GM23248 (cell line): ENCODE measurements at regions not wholly inside any gene's neighbourhood (a gene's known extent, or its start where the extent isn't known, plus 50 kb on each side); places are given as distances from the start of the nearest gene placed in this dataset.

ENCODE experiments used
- DNase-seq: peaks from one replicate; pipeline ENCODE4 v3.0.0-alpha.2; 2015
- H2AFZ ChIP-seq: fragments of 200-600 bp; sonication (generic); 2 replicates; pipeline ENCODE4 v1.6.1; 2016; ENCODE audit warnings: antibody characterized with exemption
- H3F3A ChIP-seq: fragments of 200-600 bp; sonication (generic); 2 replicates; pipeline ENCODE4 v1.6.1; 2016; ENCODE audit warnings: mild to moderate bottlenecking, antibody characterized with exemption, mixed run types; ENCODE audit not compliant: insufficient read depth
- H3K27ac ChIP-seq: fragments of 200-600 bp; sonication (generic); 2 replicates; pipeline ENCODE4 v1.5.1; 2016; ENCODE audit warnings: mild to moderate bottlenecking
- H3K27me3 ChIP-seq: fragments of 200-600 bp; sonication (generic); replicated peaks from 2 replicates; pipeline ENCODE4 v1.6.1; 2016; ENCODE audit warnings: mild to moderate bottlenecking; ENCODE audit not compliant: insufficient read depth
- H3K36me3 ChIP-seq: fragments of 200-600 bp; sonication (generic); 2 replicates; pipeline ENCODE4 v1.6.1; 2016; ENCODE audit warnings: low read depth, mild to moderate bottlenecking
- H3K4me1 ChIP-seq: fragments of 200-600 bp; sonication (generic); 2 replicates; pipeline ENCODE4 v1.6.1; 2016; ENCODE audit warnings: mild to moderate bottlenecking; ENCODE audit not compliant: insufficient read depth
- H3K4me2 ChIP-seq: fragments of 200-600 bp; sonication (generic); one replicate; pipeline ENCODE4 v1.6.1; 2016; ENCODE audit warnings: mild to moderate bottlenecking; ENCODE audit not compliant: unreplicated experiment
- H3K4me3 ChIP-seq: fragments of 200-600 bp; sonication (generic); 2 replicates; pipeline ENCODE4 v1.5.1; 2016; ENCODE audit warnings: mild to moderate bottlenecking
- H3K79me2 ChIP-seq: fragments of 200-600 bp; sonication (generic); 2 replicates; pipeline ENCODE4 v1.6.1; 2016; ENCODE audit warnings: mild to moderate bottlenecking; ENCODE audit not compliant: insufficient read depth
- H3K9ac ChIP-seq: fragments of 200-600 bp; sonication (generic); 2 replicates; pipeline ENCODE4 v1.6.1; 2016; ENCODE audit warnings: mild to moderate bottlenecking
- H3K9me2 ChIP-seq: fragments of 200-600 bp; sonication (generic); 2 replicates; pipeline ENCODE4 v1.6.1; 2016; ENCODE audit warnings: mixed run types, mild to moderate bottlenecking, moderate library complexity; ENCODE audit not compliant: insufficient read depth
- H3K9me3 ChIP-seq: fragments of 200-600 bp; sonication (generic); one replicate; pipeline ENCODE4 v1.6.1; 2017; ENCODE audit warnings: low read depth
- H4K20me1 ChIP-seq: fragments of 200-600 bp; sonication (generic); 2 replicates; pipeline ENCODE4 v1.6.0; 2016; ENCODE audit not compliant: insufficient read depth
- EZH2 ChIP-seq: fragments of 200-600 bp; sonication (generic); IDR thresholded peaks from 2 replicates; pipeline ENCODE4 v1.6.1; 2018; ENCODE audit warnings: antibody characterized with exemption, mild to moderate bottlenecking; ENCODE audit not compliant: insufficient read depth, poor library complexity, severe bottlenecking
- EZH2phosphoT487 ChIP-seq: fragments of 200-600 bp; sonication (generic); IDR thresholded peaks from 2 replicates; pipeline ENCODE4 v1.6.1; 2018; ENCODE audit warnings: antibody characterized with exemption, moderate library complexity, mild to moderate bottlenecking, low read depth; ENCODE audit not compliant: insufficient read depth
- WGBS, 2 experiments: methylation state at CpG; one replicate each; pipeline ENCODE4 v1.1.6; 2015 to 2017; ENCODE audit warnings: low lambda C conversion rate in 2 of 2, low coverage in 1 of 2; ENCODE audit errors: missing lambda C conversion rate in 2 of 2; 5-methylcytosine and 5-hydroxymethylcytosine counted together
- in situ Hi-C: fragments of 300-500 bp; cut with MboI; formaldehyde crosslinking; loops from 2 replicates; pipeline ENCODE4 v1.15.0; 2020

DNA sequence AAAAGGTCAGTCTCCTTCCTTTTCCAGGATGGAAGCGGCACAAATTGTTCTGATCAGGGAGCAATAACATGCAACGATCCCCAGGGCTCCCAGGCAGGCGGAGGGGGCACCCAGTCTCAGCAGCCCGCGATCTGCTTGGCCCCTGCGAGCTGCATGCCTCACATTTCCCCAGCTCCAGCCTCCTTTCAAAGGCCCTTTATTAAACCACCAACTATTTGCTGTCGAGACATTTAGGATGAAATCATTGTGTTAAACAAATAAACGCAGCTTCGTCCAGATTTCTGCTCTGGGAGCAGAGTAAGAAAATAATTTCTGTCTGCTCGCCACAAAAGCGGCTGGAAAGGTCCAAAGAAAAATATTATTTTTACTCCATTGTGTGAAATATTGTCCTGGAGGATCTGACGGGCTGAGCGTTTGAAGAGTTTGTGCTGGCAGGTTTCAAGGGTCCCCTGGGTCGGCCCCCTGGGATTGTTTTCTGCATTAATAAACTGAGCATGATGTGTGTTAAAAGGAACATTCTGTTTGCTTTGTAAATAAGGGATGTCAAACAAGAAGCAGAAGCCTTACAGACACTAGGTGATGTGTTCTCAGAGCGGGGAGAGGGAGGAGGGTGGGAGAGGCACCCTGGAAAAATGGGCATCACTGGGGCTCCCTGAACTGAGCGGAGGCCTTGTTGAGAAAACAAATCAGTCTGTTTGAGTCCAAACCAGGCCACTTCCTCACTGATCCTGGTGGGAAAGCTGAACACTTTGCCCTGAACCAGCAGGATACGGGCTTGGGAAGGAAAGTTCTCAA is 110.1 kb downstream of the FOXD1 start:
- Histone ChIP-seq H3K4me2 (peak overlapping the region; percentile 67), H3K4me3 (peak overlapping the region; percentile 18; the same call in 1 of the 2 replicates), H3F3A (peaks cover 14% of the 10 kb centered on the region; the same call in 1 of the 2 replicates), H3K9me3 (no peaks in the 10 kb centered on the region), H3K79me2 (no peaks in the 10 kb centered on the region), H3K9ac (peak overlapping the region; percentile 52), H3K9me2 (no peaks in the 10 kb centered on the region), H3K36me3 (no peaks in the 10 kb centered on the region), H4K20me1 (no peaks in the 10 kb centered on the region), H3K4me1 (peaks cover 32% of the 10 kb centered on the region), H2AFZ (peak overlapping the region; percentile 64), H3K27ac (peak overlapping the region; percentile 42), H3K27me3 (no peaks in the 10 kb centered on the region)
- TF ChIP-seq EZH2phosphoT487 (no peak), EZH2 (no peak)
- WGBS, 2 experiments: 24 to 31% methylated on average over 17 of the region's 17 CpGs
- DNase-seq: peak; percentile 78
- in situ Hi-C loops: no loop called here

DNA sequence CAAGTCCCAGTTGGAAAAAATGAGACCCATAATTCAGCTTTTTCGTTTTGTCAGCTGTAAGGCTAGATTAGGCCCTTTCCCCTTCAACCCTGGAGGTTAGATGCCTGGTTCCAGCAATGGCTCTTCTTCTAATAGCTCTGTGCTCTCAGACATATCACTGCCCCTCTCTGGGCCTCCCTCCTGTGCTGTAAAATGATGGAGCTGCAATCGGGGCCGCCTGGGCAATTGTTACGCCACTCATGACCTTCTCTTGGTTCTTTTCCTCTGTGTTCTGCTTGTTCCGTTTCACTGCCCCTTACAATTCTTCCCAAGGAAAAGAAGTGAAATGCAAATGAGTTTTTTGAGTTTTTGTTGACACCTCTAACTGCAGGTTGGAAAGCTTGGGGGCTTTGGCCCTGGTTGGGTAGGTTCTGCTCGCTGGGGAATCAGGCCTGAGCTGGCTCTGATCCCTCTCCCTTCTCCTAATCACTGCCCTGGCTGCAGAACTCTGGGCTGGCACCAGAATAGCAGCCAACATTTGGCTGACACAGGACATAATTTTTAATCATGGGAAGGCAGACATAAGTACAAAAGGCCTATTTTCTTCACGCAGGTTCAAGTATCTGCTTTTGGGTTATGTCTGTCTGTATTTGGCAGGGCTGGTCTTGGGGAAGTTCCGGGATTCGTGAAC is 110.9 kb downstream of the FOXD1 start:
- in situ Hi-C loops: no loop called here
- peaks cover 32% of the 10 kb centered on the region for H3K4me1 ChIP-seq
- peak overlapping the region; percentile 42 for H3K27ac ChIP-seq
- no peak for TF ChIP-seq EZH2
- no peak for TF ChIP-seq EZH2phosphoT487
- peak overlapping the region; percentile 64 for H2AFZ ChIP-seq
- H3F3A ChIP-seq: peaks cover 14% of the 10 kb centered on the region; the same call in 1 of the 2 replicates
- no peaks in the 10 kb centered on the region for H4K20me1 ChIP-seq
- no peaks in the 10 kb centered on the region for H3K9me2 ChIP-seq
- no peaks in the 10 kb centered on the region for H3K27me3 ChIP-seq
- peak overlapping the region; percentile 52 for H3K9ac ChIP-seq
- H3K4me2 ChIP-seq: peak overlapping the region; percentile 67
- no peaks in the 10 kb centered on the region for H3K36me3 ChIP-seq
- no peaks in the 10 kb centered on the region for H3K9me3 ChIP-seq
- H3K4me3 ChIP-seq: peak overlapping the region; percentile 18; the same call in 1 of the 2 replicates
- 35 to 38% methylated on average over 9 of the region's 9 CpGs for WGBS, 2 experiments
- no peak for DNase-seq
- no peaks in the 10 kb centered on the region for H3K79me2 ChIP-seq

DNA sequence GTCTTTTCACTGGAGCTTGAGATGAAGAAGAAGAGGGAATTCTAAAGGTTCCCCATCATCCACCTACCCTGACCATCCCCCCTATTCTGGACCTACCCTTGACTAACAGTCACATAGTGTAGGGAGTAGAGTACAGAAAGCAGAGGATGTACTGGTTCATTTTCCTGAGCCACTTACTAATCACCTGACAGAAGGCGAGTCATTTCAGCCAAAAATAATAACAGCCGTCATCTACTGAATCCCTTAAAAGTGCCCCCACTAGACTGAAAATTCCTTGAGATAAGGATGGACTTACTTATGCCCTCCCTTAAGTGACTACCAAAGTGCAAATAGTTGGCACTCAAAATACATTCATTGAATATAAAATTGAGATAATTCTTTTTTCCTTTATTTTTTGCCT is 112.2 kb downstream of the FOXD1 start:
- peaks cover 32% of the 10 kb centered on the region for H3K4me1 ChIP-seq
- no peak overlapping the region for H3K27ac ChIP-seq
- H3K36me3 ChIP-seq: no peaks in the 10 kb centered on the region
- no peak for TF ChIP-seq EZH2phosphoT487
- TF ChIP-seq EZH2: no peak
- WGBS, 2 experiments: 61 to 73% methylated on average over 2 of the region's 2 CpGs
- H3K4me2 ChIP-seq: no peak overlapping the region
- H3K9ac ChIP-seq: no peak overlapping the region
- H3K9me2 ChIP-seq: no peaks in the 10 kb centered on the region
- in situ Hi-C loops: no loop called here
- peak; percentile 49 for DNase-seq
- H3K79me2 ChIP-seq: no peaks in the 10 kb centered on the region
- H4K20me1 ChIP-seq: no peaks in the 10 kb centered on the region
- H3K9me3 ChIP-seq: no peaks in the 10 kb centered on the region
- peaks cover 14% of the 10 kb centered on the region; the same call in 1 of the 2 replicates for H3F3A ChIP-seq
- no peak overlapping the region for H3K4me3 ChIP-seq
- H2AFZ ChIP-seq: no peak overlapping the region
- H3K27me3 ChIP-seq: no peaks in the 10 kb centered on the region

DNA sequence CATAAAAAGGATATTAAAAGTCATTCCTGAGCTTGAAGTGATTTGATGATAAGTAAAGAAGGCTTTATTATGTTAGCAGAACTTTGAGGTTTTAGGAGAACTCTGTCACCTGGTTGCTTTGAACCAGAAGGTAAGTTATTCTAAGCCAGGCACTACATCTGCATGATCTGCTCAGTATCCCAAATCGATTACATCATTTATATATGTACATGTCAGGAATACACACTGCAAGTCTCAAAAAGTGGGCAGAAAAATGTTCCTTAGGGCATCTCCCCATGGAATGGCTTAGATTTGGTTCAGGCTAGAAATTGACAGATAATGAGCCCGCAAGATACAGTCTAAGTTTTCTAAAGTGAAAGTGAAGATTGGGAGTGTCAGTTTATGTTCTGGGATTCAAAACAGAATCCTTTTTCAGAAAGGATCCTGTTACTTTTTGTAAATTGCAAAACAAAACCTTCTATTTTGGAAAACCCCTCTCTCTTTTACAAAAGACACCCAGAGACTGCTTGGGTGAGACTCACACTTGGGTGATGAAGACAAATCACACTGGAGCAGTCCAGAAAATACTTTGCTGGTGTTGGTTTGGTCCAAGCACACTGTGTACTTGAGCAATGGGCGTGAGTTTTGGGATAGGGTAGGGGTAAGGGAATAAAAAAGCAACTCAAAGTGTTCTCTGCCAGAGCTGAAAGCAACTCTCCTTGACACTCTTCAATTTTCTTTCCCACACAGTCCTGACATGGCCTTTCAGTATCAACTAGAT is 114.5 kb downstream of the FOXD1 start:
- no peaks in the 10 kb centered on the region for H3K9me2 ChIP-seq
- peak overlapping the region; percentile 43 for H3K4me3 ChIP-seq
- peak overlapping the region; percentile 28 for H3K4me2 ChIP-seq
- in situ Hi-C loops: no loop called here
- peaks cover 32% of the 10 kb centered on the region for H3K4me1 ChIP-seq
- 0 out of 2 replicates have a peak overlapping the region, but pooled peaks have one; percentile 16 for H3K9ac ChIP-seq
- peak overlapping the region; percentile 61; the same call in 1 of the 2 replicates for H2AFZ ChIP-seq
- H3K27ac ChIP-seq: no peak overlapping the region
- peaks cover 4% of the 10 kb centered on the region; the same call in 1 of the 2 replicates for H3K36me3 ChIP-seq
- peaks cover 14% of the 10 kb centered on the region; the same call in 1 of the 2 replicates for H3F3A ChIP-seq
- H4K20me1 ChIP-seq: no peaks in the 10 kb centered on the region
- no peaks in the 10 kb centered on the region for H3K27me3 ChIP-seq
- WGBS, 2 experiments: 47 to 51% methylated on average over 3 of the region's 3 CpGs
- H3K79me2 ChIP-seq: no peaks in the 10 kb centered on the region
- no peaks in the 10 kb centered on the region for H3K9me3 ChIP-seq
- DNase-seq: no peak
- TF ChIP-seq EZH2: no peak
- no peak for TF ChIP-seq EZH2phosphoT487
